HG02938 (cell line): ENCODE measurements at regions not wholly inside any gene's neighbourhood (a gene's known extent, or its start where the extent isn't known, plus 50 kb on each side); places are given as distances from the start of the nearest gene placed in this dataset.
A peak's percentile ranks its signal among the peaks of the same experiment; 100 is the strongest.
"Not testable (repeated sequence)": the region's sequence is repeated elsewhere in the genome, so short reads cannot be mapped to it uniquely, and the experiment has no call there.

Source experiments
- ATAC-seq: cut with Tn5 transposase; IDR thresholded peaks from one replicate; pipeline ENCODE4 v1.9.1; 2021; ENCODE audit warnings: mild to moderate bottlenecking, moderate library complexity; ENCODE audit not compliant: unreplicated experiment

DNA sequence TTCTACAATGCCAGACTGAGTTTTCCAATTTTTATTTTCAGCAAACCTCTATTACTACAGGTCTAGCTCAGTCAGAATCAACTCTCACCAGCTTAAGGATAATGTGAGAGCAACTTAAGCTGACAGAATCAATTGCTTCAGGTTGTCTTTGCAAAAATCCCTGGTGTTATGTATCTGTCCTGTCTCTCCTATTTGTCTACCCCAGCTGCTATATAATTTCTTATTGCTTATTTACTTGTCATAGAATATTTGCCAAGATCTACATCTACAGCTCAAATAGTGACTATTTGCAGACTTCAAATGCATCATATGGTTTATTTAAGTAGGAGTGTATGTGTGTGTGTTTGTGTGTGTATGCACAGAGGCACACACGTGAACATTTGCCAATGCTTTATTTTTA is 54.1 kb downstream of the FOXG1 start:
- ATAC-seq = no peak

DNA sequence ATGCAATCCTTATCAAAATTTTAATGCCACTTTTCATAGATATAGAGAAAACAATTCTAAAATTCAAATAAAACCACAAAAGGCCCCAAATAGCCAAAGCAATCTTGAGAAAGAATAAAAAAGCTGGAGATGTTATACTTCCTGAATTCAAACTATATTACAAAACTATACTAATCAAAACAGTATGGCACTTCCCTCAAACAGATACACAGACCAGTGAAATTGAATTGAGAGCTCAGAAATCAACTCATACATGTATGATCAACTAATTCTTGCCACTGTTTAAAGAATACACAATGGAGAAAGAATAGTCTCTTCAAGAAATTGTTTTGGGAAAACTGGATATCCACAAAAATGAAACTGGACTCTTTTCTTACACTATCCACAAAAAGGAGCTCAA is 55.4 kb downstream of the FOXG1 start:
- ATAC-seq = no peak

DNA sequence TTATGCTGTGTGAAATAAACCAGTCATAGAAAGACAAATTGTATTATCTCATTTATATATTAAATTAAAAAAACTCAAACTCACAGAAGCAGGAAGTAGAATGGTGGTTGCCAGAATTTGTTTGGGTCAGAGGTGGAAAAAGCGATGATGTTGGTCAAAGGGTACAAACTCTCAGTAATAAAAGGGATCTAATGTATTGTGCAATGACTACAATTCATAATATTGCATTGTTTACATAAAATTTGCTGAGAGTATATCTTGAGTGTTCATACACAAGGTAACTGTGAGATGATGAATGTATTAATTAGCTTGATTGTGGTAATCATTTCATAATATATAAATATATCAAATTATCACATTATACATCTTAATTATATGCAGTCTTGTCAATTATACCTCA is 56.7 kb downstream of the FOXG1 start:
- no peak for ATAC-seq

DNA sequence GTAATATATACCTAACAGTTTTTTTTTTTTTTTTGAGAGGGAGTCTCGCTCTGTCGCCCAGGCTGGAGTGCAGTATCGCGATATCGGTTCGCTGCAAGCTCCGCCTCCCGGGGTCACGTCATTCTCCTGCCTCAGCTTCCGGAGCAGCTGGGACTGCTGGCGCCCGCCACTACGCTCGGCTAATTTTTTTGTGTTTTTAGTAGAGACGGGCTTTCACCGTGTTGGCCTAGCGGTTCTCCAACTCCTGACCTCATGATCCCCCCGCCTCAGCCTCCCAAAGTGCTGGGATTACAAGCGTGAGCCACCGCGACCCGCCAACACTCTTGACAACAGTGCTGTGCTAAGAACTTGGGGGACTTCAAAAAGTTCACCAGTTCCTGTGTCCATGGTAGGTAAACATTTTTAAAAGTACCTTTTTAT is 63.5 kb downstream of the FOXG1 start:
- no peak for ATAC-seq

DNA sequence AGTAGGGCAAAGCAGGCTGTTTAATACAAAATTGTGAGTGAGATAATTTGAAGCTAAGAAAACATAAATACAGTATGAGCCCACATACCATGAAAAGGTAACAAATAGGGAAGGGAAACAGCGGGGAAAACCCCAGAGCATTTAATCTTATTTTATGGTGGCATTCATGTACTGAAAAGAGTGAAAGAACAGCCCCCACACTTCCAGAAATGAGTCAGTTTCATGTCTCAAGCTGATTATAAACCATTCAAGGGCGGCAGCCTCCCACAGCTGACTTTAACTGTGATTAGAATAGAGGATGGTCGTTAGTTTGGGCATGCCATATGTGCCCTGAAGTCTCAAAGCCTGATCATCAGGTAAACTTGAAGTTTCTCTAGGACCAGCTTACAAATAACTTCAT is 64.5 kb downstream of the FOXG1 start:
- peak; percentile 97 for ATAC-seq

DNA sequence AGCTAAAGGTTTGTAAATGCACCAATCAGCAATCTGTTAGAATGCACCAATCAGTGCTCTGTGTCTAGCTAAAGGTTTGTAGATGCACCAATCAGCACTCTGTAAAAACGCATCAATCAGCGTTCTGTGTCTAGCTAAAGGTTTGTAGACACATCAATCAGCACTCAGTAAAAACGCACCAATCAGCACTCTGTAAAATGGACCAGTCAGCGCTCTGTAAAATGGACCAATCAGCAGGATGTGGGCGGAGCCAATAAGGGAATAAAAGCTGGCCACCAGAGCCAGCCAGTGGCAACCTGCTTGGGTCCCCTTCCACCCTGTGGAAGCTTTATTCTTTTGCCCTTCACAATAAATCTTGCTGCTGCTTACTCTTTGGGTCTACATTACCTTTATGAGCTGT is 76.0 kb downstream of the FOXG1 start:
- ATAC-seq = not testable (repeated sequence)

DNA sequence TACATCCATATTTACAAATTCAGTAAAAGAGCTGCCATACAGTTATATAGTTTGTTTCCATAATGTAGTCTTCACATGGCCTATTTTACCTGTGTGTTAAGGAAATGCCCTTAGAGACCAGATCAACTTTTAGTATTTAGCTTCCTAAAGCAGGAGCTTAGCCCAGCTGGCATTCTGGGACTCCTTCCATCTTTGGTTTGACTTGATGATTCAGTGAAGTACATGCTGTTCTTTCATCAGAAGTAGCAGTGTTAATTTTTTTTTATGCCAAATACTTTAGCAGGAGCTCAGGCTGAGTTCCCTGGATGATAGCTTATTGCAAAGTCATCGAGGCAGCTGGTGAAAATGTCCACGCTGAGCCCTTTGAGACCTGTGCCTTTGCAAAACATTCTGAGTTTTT is 101.0 kb downstream of the FOXG1 start:
- ATAC-seq = no peak

DNA sequence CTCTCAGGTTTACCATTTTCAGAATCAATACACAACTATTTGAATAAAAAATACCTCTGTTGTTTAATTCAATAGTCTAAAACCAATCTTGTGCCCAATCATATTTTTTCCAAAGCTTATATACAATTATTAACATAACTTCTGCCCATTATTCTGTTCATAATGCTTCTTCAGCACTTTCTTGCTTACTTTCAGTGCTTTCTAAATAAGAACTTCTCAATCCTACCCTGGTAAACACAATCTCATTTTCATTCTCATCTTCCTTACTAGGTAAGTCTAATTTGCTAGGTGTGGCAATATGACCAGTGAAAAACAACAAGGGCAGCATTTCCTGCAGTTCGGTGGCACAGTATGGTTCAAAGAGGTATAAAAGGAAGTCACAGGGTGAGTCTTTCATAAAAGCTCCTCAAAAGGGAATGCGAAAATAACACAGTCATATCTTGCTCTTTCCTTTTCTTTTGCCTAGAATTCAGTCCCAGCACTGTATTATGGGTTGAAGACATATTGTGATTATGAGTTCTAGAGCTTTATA is 103.5 kb downstream of the FOXG1 start:
- no peak for ATAC-seq

DNA sequence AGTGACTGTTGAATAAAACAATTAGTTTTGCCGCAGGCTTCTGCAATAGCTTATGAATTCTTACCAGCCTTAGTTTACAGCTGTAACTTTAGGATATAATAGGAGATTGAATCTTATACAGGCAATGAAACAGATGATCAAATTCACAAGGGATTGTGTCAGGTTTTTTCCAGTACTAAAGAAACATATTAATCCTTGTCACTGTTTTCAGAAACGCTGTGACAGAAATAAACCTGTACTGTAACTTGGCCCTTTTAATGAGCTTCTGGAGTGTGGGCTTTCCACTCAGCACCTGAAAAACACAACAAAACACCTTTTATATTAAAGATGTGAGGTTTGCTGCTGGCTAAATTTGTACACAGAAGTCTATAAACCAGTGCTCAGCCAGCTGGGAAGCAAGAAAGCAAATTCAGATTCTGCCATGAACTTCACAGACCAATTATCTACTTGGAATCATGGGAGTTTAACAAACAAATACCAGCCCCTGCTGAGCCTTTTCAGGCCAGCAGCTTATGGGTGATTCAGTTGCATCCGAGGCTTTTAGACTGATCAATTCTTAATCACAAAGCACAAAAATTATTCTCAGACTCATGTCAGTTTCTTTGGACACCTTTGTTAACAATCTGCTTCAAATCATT is 109.5 kb downstream of the FOXG1 start:
- ATAC-seq = no peak

DNA sequence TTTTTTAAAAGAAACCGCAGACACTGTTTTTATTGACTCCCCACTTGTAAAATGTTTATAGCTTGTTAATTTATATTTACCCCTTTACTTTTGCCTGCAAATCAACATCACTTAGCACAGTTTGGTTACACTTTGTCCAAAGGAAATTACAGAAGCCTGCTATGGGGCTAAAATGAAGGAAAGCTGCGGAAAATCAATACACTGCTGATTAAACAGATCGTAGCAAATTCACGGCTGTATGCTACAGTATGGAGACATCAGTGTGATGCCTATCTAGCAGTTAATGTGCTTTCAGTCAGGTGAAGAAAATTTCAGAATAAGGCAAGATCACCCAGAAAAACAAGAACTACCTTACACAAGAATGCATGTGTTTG is 110.0 kb downstream of the FOXG1 start:
- ATAC-seq = no peak

DNA sequence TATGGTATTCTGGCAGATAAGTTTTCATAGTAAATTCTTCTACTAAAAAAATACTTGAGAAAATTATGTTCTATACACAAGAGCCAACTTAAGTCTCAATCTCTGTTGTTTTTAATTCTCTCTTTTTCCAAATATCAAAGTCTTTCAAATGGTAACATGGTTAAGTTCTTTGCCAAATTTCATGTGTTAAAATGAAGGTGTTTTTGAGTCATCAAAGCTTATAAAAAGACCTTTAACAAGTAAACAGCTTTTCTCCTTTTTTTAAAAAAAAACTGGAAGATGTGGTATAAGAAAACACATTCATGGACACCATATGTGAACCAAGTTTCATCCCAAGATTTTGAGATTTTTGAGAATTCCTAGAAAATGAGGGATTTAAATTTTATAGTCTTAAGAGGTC is 111.3 kb downstream of the FOXG1 start:
- ATAC-seq = no peak

DNA sequence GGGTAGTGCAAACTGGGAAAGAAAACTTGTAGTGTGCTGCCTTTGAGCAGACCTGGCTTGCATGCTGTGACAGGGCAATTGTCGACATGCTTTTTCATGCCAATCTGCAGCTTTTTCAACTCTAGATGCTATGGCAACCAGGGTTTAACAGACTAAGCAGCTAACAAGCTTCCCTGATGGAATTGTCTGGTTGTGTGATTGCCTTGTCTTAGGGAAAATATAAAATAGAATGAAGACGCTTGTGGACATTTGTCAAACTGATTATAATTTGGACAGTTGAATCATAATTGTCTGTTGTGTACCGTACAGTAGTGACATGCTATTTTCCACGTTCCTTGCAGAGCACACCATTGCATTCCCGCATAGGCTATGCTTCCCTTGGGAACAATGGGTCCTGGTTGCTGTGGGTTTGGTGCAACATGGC is 113.0 kb downstream of the FOXG1 start:
- no peak for ATAC-seq

DNA sequence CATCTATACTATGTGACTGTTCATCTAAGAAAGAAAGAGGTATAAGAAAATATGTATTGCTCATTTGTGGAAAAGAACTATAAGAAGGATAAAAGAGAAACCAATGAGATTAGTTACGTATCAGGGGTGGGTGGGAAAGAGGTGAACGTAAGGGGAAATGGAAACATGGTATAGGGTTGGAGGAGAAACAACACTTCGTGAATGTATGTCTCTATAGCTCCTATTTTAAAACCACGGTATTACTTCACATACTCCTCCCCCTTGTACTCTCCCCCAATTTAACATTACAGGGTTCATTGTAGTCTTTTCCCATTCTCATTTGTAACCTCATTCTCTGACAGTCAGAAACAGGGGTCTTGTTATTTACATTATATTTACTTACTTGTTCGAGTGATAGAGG is 120.4 kb downstream of the FOXG1 start:
- ATAC-seq = no peak

DNA sequence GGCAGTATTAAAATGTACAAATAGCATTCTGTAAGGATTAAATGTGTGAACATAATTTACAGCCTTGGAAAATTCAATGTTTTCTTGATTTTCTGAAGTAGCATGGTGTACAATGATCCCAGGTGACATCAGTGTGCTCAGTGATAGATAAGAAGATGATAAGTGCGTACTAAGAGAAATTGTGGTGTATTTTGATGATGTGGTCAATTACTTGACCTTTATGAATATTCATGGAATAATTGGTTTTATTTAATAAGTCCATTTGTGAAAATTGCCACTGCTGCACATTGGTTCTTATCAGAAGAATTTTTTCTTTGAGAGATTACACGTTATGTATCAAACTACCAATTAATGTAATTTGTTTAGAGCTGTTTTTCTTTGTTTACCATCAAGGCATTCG is 128.8 kb downstream of the FOXG1 start:
- ATAC-seq = no peak

DNA sequence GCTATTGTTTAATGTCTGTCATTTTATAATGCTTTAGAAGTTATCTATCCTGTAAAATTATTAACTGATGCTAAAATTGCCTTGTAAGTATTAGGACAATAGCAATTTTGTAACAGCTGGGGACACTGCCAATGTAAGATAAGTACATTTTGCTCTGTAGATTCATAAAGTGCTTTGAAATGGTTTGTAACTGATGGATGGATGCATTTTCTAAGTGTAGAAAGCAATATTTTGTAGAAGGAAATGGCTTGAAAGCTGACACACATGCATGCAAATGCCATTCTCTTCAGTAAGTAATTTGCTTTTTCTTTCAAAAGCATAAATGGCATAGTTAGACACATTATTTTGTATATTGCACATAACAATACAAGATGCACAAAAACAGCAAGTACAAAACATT is 129.8 kb downstream of the FOXG1 start:
- no peak for ATAC-seq

DNA sequence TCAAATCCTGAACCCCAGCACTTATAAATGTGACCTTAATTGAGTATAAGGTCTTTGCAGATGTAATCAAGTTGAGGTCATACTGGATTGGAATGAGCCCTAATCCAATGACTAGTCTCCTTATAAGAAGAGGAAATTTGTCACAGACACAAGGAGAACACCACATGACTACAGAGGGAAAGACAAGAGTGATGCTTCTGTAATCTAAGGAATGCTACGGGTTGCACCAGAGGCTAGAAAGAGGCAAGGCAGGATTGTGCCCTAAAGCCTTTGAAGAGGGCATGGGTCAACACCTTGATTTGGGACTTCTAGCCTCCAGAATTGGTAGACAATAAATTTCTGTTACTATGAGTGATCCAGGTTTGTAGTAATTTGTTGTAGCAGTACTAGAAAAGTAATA is 135.0 kb downstream of the FOXG1 start:
- no peak for ATAC-seq

DNA sequence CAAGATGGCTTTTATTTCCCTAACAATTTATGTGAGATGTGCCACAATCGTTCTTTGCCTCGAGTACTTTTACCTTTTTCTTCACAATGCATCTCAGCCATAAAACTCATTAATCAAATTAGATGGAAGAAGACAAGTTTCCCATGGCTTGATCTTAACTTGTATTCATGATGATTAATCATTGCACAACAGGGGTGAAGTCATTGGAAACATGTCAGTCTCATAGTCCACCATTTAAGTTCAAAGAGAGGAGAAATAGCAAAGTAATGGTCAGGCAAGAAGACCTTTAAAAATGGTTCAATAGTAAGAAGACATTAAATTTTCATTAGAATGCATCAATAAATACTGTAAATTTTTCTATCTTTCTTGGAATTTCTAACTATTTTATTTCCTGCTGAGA is 136.3 kb downstream of the FOXG1 start:
- ATAC-seq = no peak

DNA sequence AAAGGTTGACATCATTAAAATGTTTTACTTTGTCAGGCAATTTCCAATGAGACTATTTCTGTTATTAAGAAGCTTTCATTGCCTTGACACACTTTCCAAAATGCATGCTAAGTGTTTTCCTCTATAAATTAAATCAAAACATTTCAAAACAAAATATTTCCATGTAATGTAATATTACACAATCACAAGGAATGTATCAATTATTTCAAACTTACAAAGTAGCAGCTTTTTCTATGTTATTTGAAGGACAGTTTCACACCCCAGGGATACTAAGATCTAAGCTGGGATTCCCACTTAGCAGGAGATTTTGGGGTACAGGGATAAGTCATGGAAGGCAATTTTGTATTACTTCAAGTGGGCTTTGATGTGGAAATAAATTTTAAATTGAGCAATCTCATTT is 144.9 kb downstream of the FOXG1 start:
- ATAC-seq = no peak

DNA sequence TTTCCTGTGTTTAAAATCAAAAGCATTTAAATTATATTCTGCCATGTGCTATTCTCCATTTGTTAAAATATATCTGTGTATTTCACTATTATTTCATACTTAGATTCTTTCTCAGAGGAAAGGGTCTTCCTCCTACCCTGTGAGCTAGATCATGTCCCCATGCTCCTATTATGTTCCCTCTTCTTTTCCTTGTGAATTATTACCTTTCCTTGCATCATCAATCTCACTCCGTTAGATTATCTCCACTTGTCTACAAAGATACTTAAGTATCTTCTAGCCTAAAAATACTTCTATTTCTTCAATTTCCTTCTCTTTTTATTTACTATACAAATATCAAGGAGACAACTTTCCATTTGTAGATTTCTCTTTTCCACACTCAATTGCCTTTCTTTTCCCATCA is 146.5 kb downstream of the FOXG1 start:
- ATAC-seq = no peak

DNA sequence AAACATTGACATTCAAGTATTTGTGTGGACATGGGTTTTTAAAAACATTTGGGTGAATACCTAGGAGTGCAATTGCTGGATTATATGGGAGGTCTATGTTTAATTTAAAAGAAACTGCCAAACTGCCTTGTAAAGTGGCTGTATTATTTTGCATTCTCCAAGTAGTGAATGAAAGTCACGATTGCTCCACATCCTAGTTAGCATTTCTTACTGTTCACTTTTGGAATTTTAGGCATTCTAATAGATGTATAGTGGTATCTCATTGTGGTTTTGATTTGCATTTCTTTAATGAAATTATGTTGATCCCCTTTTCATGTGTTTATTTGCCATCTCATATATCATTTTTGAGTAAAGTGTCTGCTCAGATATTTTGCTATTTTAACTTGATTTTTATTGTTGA is 159.5 kb downstream of the FOXG1 start:
- ATAC-seq = no peak

DNA sequence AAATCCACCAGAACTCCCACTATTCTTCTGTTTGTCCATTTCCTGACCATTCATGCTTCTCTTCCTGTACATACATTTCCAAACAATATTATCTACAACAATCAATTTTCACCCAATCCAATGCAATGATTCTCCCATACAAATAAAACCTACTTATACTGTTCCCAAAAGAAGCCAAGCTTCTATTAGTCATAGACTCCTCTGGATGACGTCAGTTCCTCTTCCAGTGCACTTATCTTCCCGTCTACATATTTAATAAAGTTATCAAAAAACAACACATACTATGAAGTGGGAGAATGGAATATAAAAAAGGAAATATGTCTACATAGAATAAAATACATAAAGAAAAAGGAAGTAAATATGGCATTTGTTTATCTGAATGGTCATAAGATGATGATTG is 165.4 kb downstream of the FOXG1 start:
- no peak for ATAC-seq

DNA sequence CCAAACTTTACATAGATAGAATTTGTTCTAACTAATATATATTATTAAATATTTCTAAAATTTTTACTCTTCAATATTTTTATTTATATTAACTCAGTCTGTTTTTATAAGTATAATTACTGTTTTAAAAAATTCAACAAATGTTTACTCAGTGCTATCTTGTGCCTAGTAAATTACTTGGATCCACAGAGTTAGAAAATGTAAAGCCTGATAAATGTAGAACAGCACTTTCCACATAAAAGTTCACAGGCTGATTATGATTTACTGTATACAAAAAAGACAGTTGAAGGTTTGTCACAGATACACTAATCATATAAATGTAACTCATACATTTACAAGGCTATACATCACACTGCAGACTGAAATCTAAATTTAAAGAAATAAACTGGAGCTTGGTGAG is 170.0 kb downstream of the FOXG1 start:
- no peak for ATAC-seq

DNA sequence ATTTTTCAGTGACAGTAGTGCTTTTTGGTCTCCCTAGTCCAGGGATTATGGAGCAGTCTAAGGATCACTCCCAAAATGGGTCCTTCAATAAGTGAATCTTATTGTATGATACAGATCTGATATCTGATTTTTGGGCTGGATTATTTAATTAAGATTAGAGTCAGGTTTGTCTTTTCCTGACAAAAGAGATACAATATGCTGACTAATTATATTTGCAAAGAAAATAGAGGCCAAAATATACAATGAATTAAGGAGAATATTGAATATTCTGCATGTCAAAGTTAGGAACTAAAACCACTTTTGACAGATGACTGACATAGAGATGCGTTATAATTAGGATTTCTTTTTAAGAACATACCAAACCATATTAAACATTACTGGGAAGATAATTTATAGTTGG is 175.2 kb downstream of the FOXG1 start:
- ATAC-seq = no peak
